ENCODE measurements at regions not wholly inside any gene's neighbourhood (a gene's known extent, or its start where the extent isn't known, plus 50 kb on each side); places are given as distances from the start of the nearest gene placed in this dataset.

DNA sequence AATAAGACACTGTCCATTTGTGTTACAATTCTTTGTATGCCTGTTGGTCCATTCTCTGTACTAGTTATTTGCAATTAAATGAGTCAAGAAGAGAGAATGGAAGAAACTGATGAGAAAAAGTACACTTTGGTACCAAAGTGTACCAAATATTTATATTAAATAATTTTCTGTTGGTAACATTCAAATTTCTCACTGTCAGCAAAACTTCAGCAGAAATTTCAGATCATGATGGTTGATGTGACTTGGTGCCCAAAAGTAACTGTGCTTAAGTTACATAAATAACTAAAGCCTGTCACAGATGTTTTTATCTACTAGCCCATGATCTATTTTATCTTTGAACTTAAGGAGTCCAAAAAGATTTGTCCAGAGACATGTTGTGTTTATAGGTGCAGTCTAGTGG lies 274.4 kb upstream of the CXADR start:
- Histone ChIP-seq H3K4me1 (ENCODE audit: control extremely low read depth in 1 of 4, control insufficient read depth in 4 of 4, insufficient read depth in 4 of 4, low read length in 3 of 4) (no peaks in the 10 kb centered on the region), H3K27ac (ENCODE audit: insufficient read depth in 1 of 2, low read depth in 1 of 2, low read length in 2 of 2, poor library complexity in 1 of 2, severe bottlenecking in 2 of 2) (no peak overlapping the region), H3K36me3 (ENCODE audit: control insufficient read depth in 4 of 4, insufficient read depth in 4 of 4, low read length in 3 of 4) (no peaks in the 10 kb centered on the region), H3K9me3 (ENCODE audit: control extremely low read depth in 1 of 5, control insufficient read depth in 4 of 5, insufficient read depth in 2 of 5, low read depth in 1 of 5, low read length in 4 of 5) (peaks cover 0 to 4% (median 0%) of the 10 kb centered on the region in 5 experiments), H3K27me3 (replicated peaks in 2 of 5; ENCODE audit: control insufficient read depth in 4 of 5, insufficient read depth in 5 of 5, low read length in 4 of 5) (no peaks in the 10 kb centered on the region), H3K4me3 (ENCODE audit: control insufficient read depth in 1 of 7, extremely low read depth in 1 of 7, insufficient read depth in 4 of 7, low read depth in 2 of 7, low read length in 6 of 7) (no peak overlapping the region)
- ChIA-PET POLR2A (no interaction called here), CTCF (no interaction called here)
- no peak for DNase-seq

DNA sequence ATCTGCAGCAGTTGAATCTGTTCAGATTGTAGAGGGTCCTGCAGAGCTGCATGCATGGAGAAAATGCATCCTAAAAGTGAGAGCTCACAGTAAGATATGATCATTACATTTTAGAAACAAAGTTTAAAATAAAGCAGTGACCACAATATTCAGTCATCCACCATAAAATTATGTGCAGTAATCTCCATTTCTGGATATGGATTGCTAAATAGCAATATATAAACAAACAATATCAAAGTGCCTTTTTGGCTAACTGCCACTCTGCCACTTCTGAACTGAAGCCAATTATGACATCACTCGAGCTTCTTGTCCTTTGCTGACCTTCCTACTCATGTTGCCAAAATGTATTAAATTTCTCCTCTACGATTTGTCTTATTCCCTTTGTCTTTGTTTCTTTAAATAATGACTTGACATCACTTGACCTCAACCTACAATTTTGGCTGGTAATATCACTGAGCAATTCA lies 262.0 kb upstream of the CXADR start:
- Histone ChIP-seq H3K9me3 (ENCODE audit: control extremely low read depth in 1 of 5, control insufficient read depth in 4 of 5, insufficient read depth in 2 of 5, low read depth in 1 of 5, low read length in 4 of 5) (peaks cover 0 to 1% (median 0%) of the 10 kb centered on the region in 5 experiments), H3K4me3 (ENCODE audit: control insufficient read depth in 1 of 7, extremely low read depth in 1 of 7, insufficient read depth in 4 of 7, low read depth in 2 of 7, low read length in 6 of 7) (no peak overlapping the region), H3K36me3 (ENCODE audit: control insufficient read depth in 4 of 4, insufficient read depth in 4 of 4, low read length in 3 of 4) (no peaks in the 10 kb centered on the region), H3K27me3 (replicated peaks in 2 of 5; ENCODE audit: control insufficient read depth in 4 of 5, insufficient read depth in 5 of 5, low read length in 4 of 5) (no peaks in the 10 kb centered on the region), H3K27ac (ENCODE audit: insufficient read depth in 1 of 2, low read depth in 1 of 2, low read length in 2 of 2, poor library complexity in 1 of 2, severe bottlenecking in 2 of 2) (no peak overlapping the region), H3K4me1 (ENCODE audit: control extremely low read depth in 1 of 4, control insufficient read depth in 4 of 4, insufficient read depth in 4 of 4, low read length in 3 of 4) (no peaks in the 10 kb centered on the region)
- POLR2A ChIA-PET, result no interaction called here
- CTCF ChIA-PET, result no interaction called here
- DNase-seq, result no peak
- 100% methylated on average over 2 of the region's 2 CpGs for WGBS (ENCODE audit: insufficient coverage)

DNA sequence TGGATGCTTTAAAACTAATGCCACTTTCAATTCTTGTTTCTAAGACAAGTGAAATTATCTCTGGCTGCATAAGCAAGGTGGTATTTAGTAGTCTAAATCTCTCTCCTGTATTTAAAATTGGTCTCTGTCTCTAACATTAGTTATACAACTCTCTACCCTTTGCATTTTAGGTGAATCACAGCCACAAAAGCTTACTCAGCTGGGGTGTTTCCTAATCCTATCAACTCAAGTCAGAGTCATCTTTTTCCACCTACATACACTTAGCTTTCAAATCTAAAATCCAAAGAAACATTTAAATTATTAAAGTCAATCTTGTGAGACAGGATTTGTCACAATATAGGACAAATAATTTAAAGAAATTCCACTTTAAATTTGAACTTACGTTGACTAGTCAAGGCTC lies 255.1 kb upstream of the CXADR start:
- WGBS (ENCODE audit: insufficient coverage), result no CpG with 5 or more reads among the region's 1 CpG
- Histone ChIP-seq H3K27me3 (replicated peaks in 2 of 5; ENCODE audit: control insufficient read depth in 4 of 5, insufficient read depth in 5 of 5, low read length in 4 of 5) (no peaks in the 10 kb centered on the region), H3K4me3 (ENCODE audit: control insufficient read depth in 1 of 7, extremely low read depth in 1 of 7, insufficient read depth in 4 of 7, low read depth in 2 of 7, low read length in 6 of 7) (no peak overlapping the region), H3K36me3 (ENCODE audit: control insufficient read depth in 4 of 4, insufficient read depth in 4 of 4, low read length in 3 of 4) (no peaks in the 10 kb centered on the region), H3K4me1 (ENCODE audit: control extremely low read depth in 1 of 4, control insufficient read depth in 4 of 4, insufficient read depth in 4 of 4, low read length in 3 of 4) (no peaks in the 10 kb centered on the region), H3K9me3 (ENCODE audit: control extremely low read depth in 1 of 5, control insufficient read depth in 4 of 5, insufficient read depth in 2 of 5, low read depth in 1 of 5, low read length in 4 of 5) (no peaks in the 10 kb centered on the region), H3K27ac (ENCODE audit: insufficient read depth in 1 of 2, low read depth in 1 of 2, low read length in 2 of 2, poor library complexity in 1 of 2, severe bottlenecking in 2 of 2) (no peak overlapping the region)
- no peak for DNase-seq
- ChIA-PET CTCF (interaction anchor here (0.9 kb wide), 1 partner anchor 14 kb away, joined by 3 read pairs; no protein-coding TSS in a partner anchor), POLR2A (no interaction called here)

DNA sequence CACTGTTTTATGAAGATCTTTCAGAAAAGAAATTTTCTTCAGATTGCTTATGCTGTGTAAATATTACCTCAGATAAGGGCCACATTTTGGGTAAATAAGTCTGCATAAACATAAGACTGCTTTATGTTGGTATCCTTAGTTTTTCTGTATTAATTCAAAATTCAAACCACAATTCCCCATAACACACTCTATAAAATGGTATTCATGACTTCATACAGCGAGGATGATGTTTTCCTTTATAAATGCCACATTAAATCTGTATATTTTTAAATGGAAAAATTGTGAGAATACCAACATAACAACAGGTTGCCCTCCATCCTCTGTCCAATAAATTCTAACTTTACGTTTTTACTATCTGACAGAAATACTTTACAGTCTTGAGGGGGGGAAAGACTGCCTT lies 248.7 kb upstream of the CXADR start:
- Histone ChIP-seq H3K9me3 (ENCODE audit: control extremely low read depth in 1 of 5, control insufficient read depth in 4 of 5, insufficient read depth in 2 of 5, low read depth in 1 of 5, low read length in 4 of 5) (no peaks in the 10 kb centered on the region), H3K4me1 (ENCODE audit: control extremely low read depth in 1 of 4, control insufficient read depth in 4 of 4, insufficient read depth in 4 of 4, low read length in 3 of 4) (no peaks in the 10 kb centered on the region), H3K4me3 (ENCODE audit: control insufficient read depth in 1 of 7, extremely low read depth in 1 of 7, insufficient read depth in 4 of 7, low read depth in 2 of 7, low read length in 6 of 7) (no peak overlapping the region), H3K27ac (ENCODE audit: insufficient read depth in 1 of 2, low read depth in 1 of 2, low read length in 2 of 2, poor library complexity in 1 of 2, severe bottlenecking in 2 of 2) (no peak overlapping the region), H3K27me3 (replicated peaks in 2 of 5; ENCODE audit: control insufficient read depth in 4 of 5, insufficient read depth in 5 of 5, low read length in 4 of 5) (no peaks in the 10 kb centered on the region), H3K36me3 (ENCODE audit: control insufficient read depth in 4 of 4, insufficient read depth in 4 of 4, low read length in 3 of 4) (no peaks in the 10 kb centered on the region)
- no peak for DNase-seq
- WGBS (ENCODE audit: insufficient coverage), result no CpG with 5 or more reads among the region's 2 CpGs
- CTCF ChIA-PET, result no interaction called here
- POLR2A ChIA-PET, result no interaction called here

DNA sequence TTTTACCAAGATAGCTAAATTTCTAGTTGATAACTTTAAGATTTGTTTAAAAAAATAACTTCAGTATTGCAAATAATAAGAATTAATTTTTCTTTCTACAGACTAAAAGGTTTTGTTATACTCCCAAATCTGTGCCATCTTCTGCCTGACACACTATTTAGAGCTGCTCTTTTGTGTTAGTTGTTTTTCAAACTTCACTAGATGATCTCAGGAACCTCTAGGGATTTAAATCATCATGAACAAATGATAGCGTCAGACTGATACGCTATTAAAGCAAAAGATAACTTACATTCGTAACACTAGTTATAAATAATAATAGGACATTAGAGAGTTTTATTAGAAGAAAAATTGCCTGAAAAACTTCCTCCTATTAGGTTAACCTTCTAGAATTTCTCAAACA lies 243.1 kb upstream of the CXADR start:
- no peak for DNase-seq
- no peaks in the 10 kb centered on the region for H3K4me1 ChIP-seq (ENCODE audit: control extremely low read depth in 1 of 4, control insufficient read depth in 4 of 4, insufficient read depth in 4 of 4, low read length in 3 of 4)
- CTCF ChIA-PET, result interaction anchor here (0.5 to 1.6 kb wide), 3 partner anchors 48 to 1375 kb away, joined by 3 read pairs; no protein-coding TSS in a partner anchor
- no peaks in the 10 kb centered on the region for H3K9me3 ChIP-seq (ENCODE audit: control extremely low read depth in 1 of 5, control insufficient read depth in 4 of 5, insufficient read depth in 2 of 5, low read depth in 1 of 5, low read length in 4 of 5)
- H3K36me3 ChIP-seq (ENCODE audit: control insufficient read depth in 4 of 4, insufficient read depth in 4 of 4, low read length in 3 of 4), result no peaks in the 10 kb centered on the region
- POLR2A ChIA-PET, result no interaction called here
- WGBS (ENCODE audit: insufficient coverage), result no CpG with 5 or more reads among the region's 3 CpGs
- no peaks in the 10 kb centered on the region for H3K27me3 ChIP-seq (replicated peaks in 2 of 5; ENCODE audit: control insufficient read depth in 4 of 5, insufficient read depth in 5 of 5, low read length in 4 of 5)
- no peak overlapping the region for H3K27ac ChIP-seq (ENCODE audit: insufficient read depth in 1 of 2, low read depth in 1 of 2, low read length in 2 of 2, poor library complexity in 1 of 2, severe bottlenecking in 2 of 2)
- H3K4me3 ChIP-seq (ENCODE audit: control insufficient read depth in 1 of 7, extremely low read depth in 1 of 7, insufficient read depth in 4 of 7, low read depth in 2 of 7, low read length in 6 of 7), result no peak overlapping the region

DNA sequence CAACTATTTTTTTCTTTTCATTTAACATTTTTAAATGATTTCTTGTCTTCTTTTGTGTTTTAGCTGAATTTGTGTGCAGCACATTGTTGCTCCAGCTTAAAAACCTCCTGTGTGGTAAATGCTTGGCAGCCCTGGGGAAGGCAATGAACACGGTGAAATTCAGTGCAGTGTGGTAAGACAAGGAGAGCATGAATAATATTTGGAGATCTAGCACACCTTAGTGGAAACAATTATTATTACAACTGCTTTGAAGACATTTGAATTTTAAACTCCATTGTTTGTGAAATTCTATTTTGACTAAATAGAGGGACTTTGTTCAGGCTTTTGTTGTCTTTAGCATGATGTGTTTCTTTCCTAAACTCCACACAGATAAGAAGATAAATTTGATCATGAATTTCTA lies 242.6 kb upstream of the CXADR start:
- ChIA-PET POLR2A (no interaction called here), CTCF (interaction anchor here (0.5 to 1.1 kb wide), 2 partner anchors 49 to 1216 kb away, joined by 3 read pairs; no protein-coding TSS in a partner anchor)
- peak; percentile 10 to 55 (median 51) for DNase-seq
- H3K36me3 ChIP-seq (ENCODE audit: control insufficient read depth in 4 of 4, insufficient read depth in 4 of 4, low read length in 3 of 4), result no peaks in the 10 kb centered on the region
- H3K4me3 ChIP-seq (ENCODE audit: control insufficient read depth in 1 of 7, extremely low read depth in 1 of 7, insufficient read depth in 4 of 7, low read depth in 2 of 7, low read length in 6 of 7), result no peak overlapping the region
- H3K4me1 ChIP-seq (ENCODE audit: control extremely low read depth in 1 of 4, control insufficient read depth in 4 of 4, insufficient read depth in 4 of 4, low read length in 3 of 4), result no peaks in the 10 kb centered on the region
- H3K9me3 ChIP-seq (ENCODE audit: control extremely low read depth in 1 of 5, control insufficient read depth in 4 of 5, insufficient read depth in 2 of 5, low read depth in 1 of 5, low read length in 4 of 5), result no peaks in the 10 kb centered on the region
- H3K27me3 ChIP-seq (replicated peaks in 2 of 5; ENCODE audit: control insufficient read depth in 4 of 5, insufficient read depth in 5 of 5, low read length in 4 of 5), result no peaks in the 10 kb centered on the region
- no peak overlapping the region for H3K27ac ChIP-seq (ENCODE audit: insufficient read depth in 1 of 2, low read depth in 1 of 2, low read length in 2 of 2, poor library complexity in 1 of 2, severe bottlenecking in 2 of 2)
- WGBS (ENCODE audit: insufficient coverage), result no CpG with 5 or more reads among the region's 1 CpG

DNA sequence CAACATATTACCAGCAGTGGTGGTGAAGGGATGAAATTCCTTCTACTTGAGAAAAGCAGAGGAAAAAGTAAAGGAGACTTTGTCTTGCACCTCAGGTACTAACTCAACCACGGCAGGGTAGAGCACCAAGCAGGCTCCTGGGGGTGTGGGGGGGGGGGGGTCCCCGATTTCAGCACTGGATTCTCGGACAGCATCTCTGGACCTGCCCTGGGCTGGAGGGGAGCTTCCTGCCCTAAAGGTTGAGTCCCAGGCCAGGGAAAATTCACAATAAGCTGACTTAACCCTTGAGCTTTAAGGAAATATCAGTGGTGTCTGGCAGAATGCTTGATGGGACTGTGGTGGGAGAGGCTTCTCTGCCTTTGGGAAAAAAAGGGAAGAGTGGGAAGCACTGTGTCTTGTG lies 233.2 kb upstream of the CXADR start:
- no peak overlapping the region for H3K4me3 ChIP-seq (ENCODE audit: control insufficient read depth in 1 of 7, extremely low read depth in 1 of 7, insufficient read depth in 4 of 7, low read depth in 2 of 7, low read length in 6 of 7)
- ChIA-PET CTCF (no interaction called here), POLR2A (interaction anchor here (0.7 kb wide), 1 partner anchor 1854 kb away, joined by 5 read pairs; no protein-coding TSS in a partner anchor)
- H3K36me3 ChIP-seq (ENCODE audit: control insufficient read depth in 4 of 4, insufficient read depth in 4 of 4, low read length in 3 of 4), result no peaks in the 10 kb centered on the region
- no peaks in the 10 kb centered on the region for H3K27me3 ChIP-seq (replicated peaks in 2 of 5; ENCODE audit: control insufficient read depth in 4 of 5, insufficient read depth in 5 of 5, low read length in 4 of 5)
- H3K9me3 ChIP-seq (ENCODE audit: control extremely low read depth in 1 of 5, control insufficient read depth in 4 of 5, insufficient read depth in 2 of 5, low read depth in 1 of 5, low read length in 4 of 5), result peaks cover 0 to 10% (median 0%) of the 10 kb centered on the region in 5 experiments
- 100% methylated on average over 1 of the region's 3 CpGs for WGBS (ENCODE audit: insufficient coverage)
- no peak overlapping the region for H3K27ac ChIP-seq (ENCODE audit: insufficient read depth in 1 of 2, low read depth in 1 of 2, low read length in 2 of 2, poor library complexity in 1 of 2, severe bottlenecking in 2 of 2)
- H3K4me1 ChIP-seq (ENCODE audit: control extremely low read depth in 1 of 4, control insufficient read depth in 4 of 4, insufficient read depth in 4 of 4, low read length in 3 of 4), result no peaks in the 10 kb centered on the region
- no peak for DNase-seq
